ENCODE measurements at regions not wholly inside any gene's neighbourhood (a gene's known extent, or its start where the extent isn't known, plus 50 kb on each side); places are given as distances from the start of the nearest gene placed in this dataset.

DNA sequence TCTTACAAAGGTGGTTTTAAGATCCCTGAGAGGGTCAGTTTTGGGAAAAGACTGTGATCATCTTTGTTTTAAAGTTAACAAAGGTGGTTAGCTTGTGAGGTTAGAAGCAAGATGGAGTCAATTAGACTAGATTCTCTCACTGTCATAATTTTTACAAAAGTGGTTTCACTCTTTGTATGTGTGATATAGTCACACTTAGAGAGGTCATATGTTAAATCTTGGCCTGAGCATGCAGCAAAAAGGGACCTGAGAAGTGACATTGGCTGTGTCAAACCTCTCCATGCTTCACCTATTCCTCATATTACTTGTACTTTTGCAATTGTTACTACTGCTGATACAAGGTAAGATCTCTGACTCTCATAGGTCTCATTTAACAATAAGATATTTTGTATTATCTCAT lies 368.0 kb downstream of the TBC1D32 start (continued):
- TF ChIP-seq, protein P1, sequence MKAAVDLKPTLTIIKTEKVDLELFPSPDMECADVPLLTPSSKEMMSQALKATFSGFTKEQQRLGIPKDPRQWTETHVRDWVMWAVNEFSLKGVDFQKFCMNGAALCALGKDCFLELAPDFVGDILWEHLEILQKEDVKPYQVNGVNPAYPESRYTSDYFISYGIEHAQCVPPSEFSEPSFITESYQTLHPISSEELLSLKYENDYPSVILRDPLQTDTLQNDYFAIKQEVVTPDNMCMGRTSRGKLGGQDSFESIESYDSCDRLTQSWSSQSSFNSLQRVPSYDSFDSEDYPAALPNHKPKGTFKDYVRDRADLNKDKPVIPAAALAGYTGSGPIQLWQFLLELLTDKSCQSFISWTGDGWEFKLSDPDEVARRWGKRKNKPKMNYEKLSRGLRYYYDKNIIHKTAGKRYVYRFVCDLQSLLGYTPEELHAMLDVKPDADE (CRISPR knock-in tag; IDR thresholded peaks at IDR 0.05), result no peak
- no peak for TF ChIP-seq ZNF709 (CRISPR knock-in tag; IDR thresholded peaks at IDR 0.05)
- TF ChIP-seq, protein P2, sequence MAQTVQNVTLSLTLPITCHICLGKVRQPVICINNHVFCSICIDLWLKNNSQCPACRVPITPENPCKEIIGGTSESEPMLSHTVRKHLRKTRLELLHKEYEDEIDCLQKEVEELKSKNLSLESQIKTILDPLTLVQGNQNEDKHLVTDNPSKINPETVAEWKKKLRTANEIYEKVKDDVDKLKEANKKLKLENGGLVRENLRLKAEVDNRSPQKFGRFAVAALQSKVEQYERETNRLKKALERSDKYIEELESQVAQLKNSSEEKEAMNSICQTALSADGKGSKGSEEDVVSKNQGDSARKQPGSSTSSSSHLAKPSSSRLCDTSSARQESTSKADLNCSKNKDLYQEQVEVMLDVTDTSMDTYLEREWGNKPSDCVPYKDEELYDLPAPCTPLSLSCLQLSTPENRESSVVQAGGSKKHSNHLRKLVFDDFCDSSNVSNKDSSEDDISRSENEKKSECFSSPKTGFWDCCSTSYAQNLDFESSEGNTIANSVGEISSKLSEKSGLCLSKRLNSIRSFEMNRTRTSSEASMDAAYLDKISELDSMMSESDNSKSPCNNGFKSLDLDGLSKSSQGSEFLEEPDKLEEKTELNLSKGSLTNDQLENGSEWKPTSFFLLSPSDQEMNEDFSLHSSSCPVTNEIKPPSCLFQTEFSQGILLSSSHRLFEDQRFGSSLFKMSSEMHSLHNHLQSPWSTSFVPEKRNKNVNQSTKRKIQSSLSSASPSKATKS (CRISPR knock-in tag; IDR thresholded peaks at IDR 0.05), result no peak
- TF ChIP-seq POLR2A (IDR thresholded peaks at IDR 0.05; ENCODE audit: insufficient read depth in 1 of 2, low read depth in 2 of 2, low read length in 2 of 2), result no peak

DNA sequence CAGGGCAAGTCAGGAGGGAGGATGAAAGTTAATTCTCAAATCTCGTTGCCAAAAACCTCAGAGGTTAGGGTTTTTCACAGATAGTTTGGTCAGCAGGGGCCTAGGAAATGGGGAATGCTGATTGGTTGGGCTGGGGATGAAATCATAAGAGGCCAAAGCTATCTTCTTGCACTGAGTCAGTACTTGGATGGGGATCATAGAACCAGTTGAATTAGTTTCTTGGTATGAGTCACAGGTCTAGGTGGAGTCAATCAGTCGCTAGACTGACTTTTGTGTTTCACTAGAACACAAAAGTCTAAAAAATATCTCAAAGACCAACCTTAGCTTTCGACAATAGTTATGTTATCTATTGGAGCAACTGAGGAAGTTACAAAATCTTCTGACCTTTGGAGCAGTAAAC lies 368.5 kb downstream of the TBC1D32 start:
- in situ Hi-C loops (cut with HindIII; ENCODE audit: extremely low pct_ligation_motif_present, low pct_unique_long_range_greater_than_20kb), result no loop called here
- CTCF ChIA-PET (ENCODE audit: low intra/inter-chr PET ratio, low total read pairs), result no interaction called here
- WGBS (ENCODE audit: low lambda C conversion rate), result 2% methylated on average over 3 of the region's 3 CpGs
- TF ChIP-seq RAD51 (IDR thresholded peaks at IDR 0.05; ENCODE audit: borderline replicate concordance), result no peak
- TF ChIP-seq ZNF317 (CRISPR knock-in tag; IDR thresholded peaks at IDR 0.05), result no peak
- TF ChIP-seq, protein P3, sequence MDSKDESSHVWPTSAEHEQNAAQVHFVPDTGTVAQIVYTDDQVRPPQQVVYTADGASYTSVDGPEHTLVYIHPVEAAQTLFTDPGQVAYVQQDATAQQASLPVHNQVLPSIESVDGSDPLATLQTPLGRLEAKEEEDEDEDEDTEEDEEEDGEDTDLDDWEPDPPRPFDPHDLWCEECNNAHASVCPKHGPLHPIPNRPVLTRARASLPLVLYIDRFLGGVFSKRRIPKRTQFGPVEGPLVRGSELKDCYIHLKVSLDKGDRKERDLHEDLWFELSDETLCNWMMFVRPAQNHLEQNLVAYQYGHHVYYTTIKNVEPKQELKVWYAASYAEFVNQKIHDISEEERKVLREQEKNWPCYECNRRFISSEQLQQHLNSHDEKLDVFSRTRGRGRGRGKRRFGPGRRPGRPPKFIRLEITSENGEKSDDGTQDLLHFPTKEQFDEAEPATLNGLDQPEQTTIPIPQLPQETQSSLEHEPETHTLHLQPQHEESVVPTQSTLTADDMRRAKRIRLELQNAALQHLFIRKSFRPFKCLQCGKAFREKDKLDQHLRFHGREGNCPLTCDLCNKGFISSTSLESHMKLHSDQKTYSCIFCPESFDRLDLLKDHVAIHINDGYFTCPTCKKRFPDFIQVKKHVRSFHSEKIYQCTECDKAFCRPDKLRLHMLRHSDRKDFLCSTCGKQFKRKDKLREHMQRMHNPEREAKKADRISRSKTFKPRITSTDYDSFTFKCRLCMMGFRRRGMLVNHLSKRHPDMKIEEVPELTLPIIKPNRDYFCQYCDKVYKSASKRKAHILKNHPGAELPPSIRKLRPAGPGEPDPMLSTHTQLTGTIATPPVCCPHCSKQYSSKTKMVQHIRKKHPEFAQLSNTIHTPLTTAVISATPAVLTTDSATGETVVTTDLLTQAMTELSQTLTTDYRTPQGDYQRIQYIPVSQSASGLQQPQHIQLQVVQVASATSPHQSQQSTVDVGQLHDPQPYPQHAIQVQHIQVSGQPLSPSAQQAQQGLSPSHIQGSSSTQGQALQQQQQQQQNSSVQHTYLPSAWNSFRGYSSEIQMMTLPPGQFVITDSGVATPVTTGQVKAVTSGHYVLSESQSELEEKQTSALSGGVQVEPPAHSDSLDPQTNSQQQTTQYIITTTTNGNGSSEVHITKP (CRISPR knock-in tag; IDR thresholded peaks at IDR 0.05; ENCODE audit: low read depth), result no peak
- no peak for TF ChIP-seq MEIS2 (CRISPR knock-in tag; IDR thresholded peaks at IDR 0.05)
- TF ChIP-seq PAWR (CRISPR knock-in tag; IDR thresholded peaks at IDR 0.05; ENCODE audit: borderline replicate concordance), result no peak
- TF ChIP-seq, protein P4, sequence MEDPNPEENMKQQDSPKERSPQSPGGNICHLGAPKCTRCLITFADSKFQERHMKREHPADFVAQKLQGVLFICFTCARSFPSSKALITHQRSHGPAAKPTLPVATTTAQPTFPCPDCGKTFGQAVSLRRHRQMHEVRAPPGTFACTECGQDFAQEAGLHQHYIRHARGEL (CRISPR knock-in tag; IDR thresholded peaks at IDR 0.05), result no peak
- TF ChIP-seq ZNF333 (CRISPR knock-in tag; IDR thresholded peaks at IDR 0.05; ENCODE audit: borderline replicate concordance), result no peak
- no peak for TF ChIP-seq TGIF2 (CRISPR knock-in tag; IDR thresholded peaks at IDR 0.05)
- TF ChIP-seq, protein P5, sequence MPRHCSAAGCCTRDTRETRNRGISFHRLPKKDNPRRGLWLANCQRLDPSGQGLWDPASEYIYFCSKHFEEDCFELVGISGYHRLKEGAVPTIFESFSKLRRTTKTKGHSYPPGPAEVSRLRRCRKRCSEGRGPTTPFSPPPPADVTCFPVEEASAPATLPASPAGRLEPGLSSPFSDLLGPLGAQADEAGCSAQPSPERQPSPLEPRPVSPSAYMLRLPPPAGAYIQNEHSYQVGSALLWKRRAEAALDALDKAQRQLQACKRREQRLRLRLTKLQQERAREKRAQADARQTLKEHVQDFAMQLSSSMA (CRISPR knock-in tag; IDR thresholded peaks at IDR 0.05), result no peak
- TF ChIP-seq, protein P6, sequence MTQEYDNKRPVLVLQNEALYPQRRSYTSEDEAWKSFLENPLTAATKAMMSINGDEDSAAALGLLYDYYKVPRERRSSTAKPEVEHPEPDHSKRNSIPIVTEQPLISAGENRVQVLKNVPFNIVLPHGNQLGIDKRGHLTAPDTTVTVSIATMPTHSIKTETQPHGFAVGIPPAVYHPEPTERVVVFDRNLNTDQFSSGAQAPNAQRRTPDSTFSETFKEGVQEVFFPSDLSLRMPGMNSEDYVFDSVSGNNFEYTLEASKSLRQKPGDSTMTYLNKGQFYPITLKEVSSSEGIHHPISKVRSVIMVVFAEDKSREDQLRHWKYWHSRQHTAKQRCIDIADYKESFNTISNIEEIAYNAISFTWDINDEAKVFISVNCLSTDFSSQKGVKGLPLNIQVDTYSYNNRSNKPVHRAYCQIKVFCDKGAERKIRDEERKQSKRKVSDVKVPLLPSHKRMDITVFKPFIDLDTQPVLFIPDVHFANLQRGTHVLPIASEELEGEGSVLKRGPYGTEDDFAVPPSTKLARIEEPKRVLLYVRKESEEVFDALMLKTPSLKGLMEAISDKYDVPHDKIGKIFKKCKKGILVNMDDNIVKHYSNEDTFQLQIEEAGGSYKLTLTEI (CRISPR knock-in tag; conservative IDR thresholded peaks at IDR 0.05), result no peak

More for the DNA sequence above, 368.5 kb downstream of the TBC1D32 start:
- ATAC-seq (no peak), FAIRE-seq (no peak), DNase-seq (ENCODE audit: low spot score) (no peak)
- no peak overlapping the region for H3K4me2 ChIP-seq (ENCODE audit: low read depth, low read length)
- H3K9ac ChIP-seq (ENCODE audit: insufficient read depth, low read depth, low read length), result no peak overlapping the region
- H2AFZ ChIP-seq (ENCODE audit: low read length), result no peak overlapping the region
- H3K9me3 ChIP-seq (ENCODE audit: low read length), result no peaks in the 10 kb centered on the region
- H3K79me2 ChIP-seq (ENCODE audit: insufficient read depth, low read length), result no peaks in the 10 kb centered on the region
- H3K36me3 ChIP-seq (replicated peaks in 1 of 2; ENCODE audit: control insufficient read depth in 1 of 2, insufficient read depth in 2 of 2, low read length in 2 of 2), result no peaks in the 10 kb centered on the region
- BruUV-seq (replicated peaks), result no TSS peak
- H3K4me1 ChIP-seq (ENCODE audit: insufficient read depth, low read length), result no peaks in the 10 kb centered on the region
- H3K27me3 ChIP-seq (ENCODE audit: control insufficient read depth in 1 of 2, insufficient read depth in 2 of 2, low read length in 2 of 2), result no peaks in the 10 kb centered on the region
- no peaks in the 10 kb centered on the region for H4K20me1 ChIP-seq (ENCODE audit: insufficient read depth, low read length)
- H3K4me3 ChIP-seq (replicated peaks in 1 of 3; ENCODE audit: insufficient read depth in 1 of 3, low read depth in 2 of 3, low read length in 3 of 3), result no peak overlapping the region
- intact Hi-C loops (cut with micrococcal nuclease; ENCODE audit: unreplicated experiment), result no loop called here
- POLR2A ChIA-PET, result no interaction called here
- H3K27ac ChIP-seq (ENCODE audit: extremely low read length, insufficient read depth, low read length), result no peak overlapping the region
